ENCODE measurements at regions not wholly inside any gene's neighbourhood (a gene's known extent, or its start where the extent isn't known, plus 50 kb on each side); places are given as distances from the start of the nearest gene placed in this dataset.
"Not testable (repeated sequence)": the region's sequence is repeated elsewhere in the genome, so short reads cannot be mapped to it uniquely, and the experiment has no call there.

GRCh38 chr6:146917182-146917581, 287.0 kb upstream of the STXBP5 start:
- CTCF ChIA-PET: no interaction called here
- no peaks in the 10 kb centered on the region for H3K27me3 Mint-ChIP-seq
- no peaks in the 10 kb centered on the region for H3K36me3 Mint-ChIP-seq (ENCODE audit: low read depth)
- H3K9me3 Mint-ChIP-seq: no peaks in the 10 kb centered on the region
- no peak overlapping the region for H3K4me3 Mint-ChIP-seq
- POLR2A ChIA-PET: no interaction called here
- DNase-seq: no peak
- no peak overlapping the region for H3K27ac Mint-ChIP-seq
- peaks cover 15% of the 10 kb centered on the region for H3K4me1 Mint-ChIP-seq

DNA sequence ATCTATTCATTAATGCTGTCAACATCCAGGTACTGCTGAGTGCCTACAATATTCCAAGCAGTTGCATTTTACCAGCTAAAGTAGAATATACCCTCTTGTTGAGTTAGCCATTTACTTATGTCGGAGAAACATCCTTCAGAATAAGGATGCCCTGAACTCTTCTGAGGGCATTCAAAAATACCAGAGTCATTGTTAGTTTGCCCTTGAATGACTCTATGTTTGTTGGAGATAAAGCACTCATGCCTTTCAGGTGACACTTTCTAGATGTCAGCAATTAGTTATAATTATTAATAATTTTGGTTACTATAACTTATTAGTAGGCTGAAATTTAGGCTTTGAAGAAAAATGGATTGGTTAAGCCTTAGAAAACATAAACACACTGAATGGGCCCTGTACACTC, 286.2 kb upstream of the STXBP5 start:
- peaks cover 15% of the 10 kb centered on the region for H3K4me1 Mint-ChIP-seq
- H3K36me3 Mint-ChIP-seq (ENCODE audit: low read depth): no peaks in the 10 kb centered on the region
- H3K27ac Mint-ChIP-seq: no peak overlapping the region
- ChIA-PET POLR2A (no interaction called here), CTCF (no interaction called here)
- no peak overlapping the region for H3K4me3 Mint-ChIP-seq
- no peaks in the 10 kb centered on the region for H3K9me3 Mint-ChIP-seq
- H3K27me3 Mint-ChIP-seq: no peaks in the 10 kb centered on the region
- DNase-seq: no peak

- POLR2A ChIA-PET: no interaction called here
- Mint-ChIP-seq H3K9me3 (no peaks in the 10 kb centered on the region), H3K4me3 (no peak overlapping the region), H3K36me3 (ENCODE audit: low read depth) (no peaks in the 10 kb centered on the region), H3K27ac (no peak overlapping the region), H3K27me3 (no peaks in the 10 kb centered on the region), H3K4me1 (peaks cover 8% of the 10 kb centered on the region)
- no peak for DNase-seq
- CTCF ChIA-PET: no interaction called here
These were observed 285.2 kb upstream of the STXBP5 start for GRCh38 chr6:146919017-146919416.

DNA sequence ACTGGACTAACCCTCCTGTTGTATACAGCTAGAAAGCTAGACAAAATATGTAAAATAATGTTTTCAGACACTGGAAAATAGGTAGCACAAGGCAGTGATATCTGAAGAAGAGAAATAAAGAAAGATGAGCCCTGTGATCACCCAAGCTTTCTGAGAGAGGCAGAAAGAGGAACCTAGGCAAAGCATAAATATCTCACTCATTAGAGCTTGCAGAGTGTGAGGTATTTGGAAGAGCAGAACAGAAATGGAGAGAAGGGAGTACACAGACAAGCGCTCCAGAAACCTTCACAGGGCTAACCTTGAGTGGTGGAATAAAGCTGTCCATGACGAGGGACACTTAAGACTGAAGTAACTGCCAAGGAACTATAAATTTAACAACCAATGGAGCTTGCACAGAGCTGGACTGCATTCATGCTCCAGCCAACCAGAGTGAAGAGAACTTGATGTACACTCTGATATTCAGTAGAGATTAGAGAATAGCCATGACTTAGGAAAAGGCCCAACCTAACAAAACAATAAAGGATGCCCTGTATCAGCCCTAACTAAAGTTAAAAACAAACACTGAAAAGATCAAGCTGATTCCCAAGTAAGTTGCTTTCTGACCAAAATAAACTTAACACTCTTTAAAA, 280.9 kb upstream of the STXBP5 start:
- Mint-ChIP-seq H3K9me3 (no peaks in the 10 kb centered on the region), H3K36me3 (ENCODE audit: low read depth) (no peaks in the 10 kb centered on the region), H3K4me1 (no peaks in the 10 kb centered on the region), H3K27me3 (no peaks in the 10 kb centered on the region), H3K4me3 (no peak overlapping the region), H3K27ac (no peak overlapping the region)
- POLR2A ChIA-PET: no interaction called here
- CTCF ChIA-PET: no interaction called here
- no peak for DNase-seq

DNA sequence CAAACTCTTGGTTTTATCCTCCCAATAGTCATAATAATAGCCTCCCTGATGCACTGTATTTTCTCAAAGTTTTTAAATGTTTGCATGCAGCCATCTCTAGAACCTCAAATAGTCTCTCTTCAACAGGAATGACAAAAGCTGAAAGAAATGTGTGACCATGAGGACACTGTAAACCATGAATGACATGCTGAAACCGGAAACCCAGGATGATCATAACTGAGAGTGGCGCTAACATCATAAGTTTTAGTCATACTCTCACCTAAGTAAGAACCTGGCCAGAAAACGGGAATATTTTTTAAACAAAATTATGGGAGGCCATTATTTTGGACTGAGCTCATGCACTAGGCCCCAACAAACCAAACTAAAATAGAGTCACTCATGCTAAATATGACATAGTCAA, 278.4 kb upstream of the STXBP5 start:
- CTCF ChIA-PET: no interaction called here
- H3K4me1 Mint-ChIP-seq: no peaks in the 10 kb centered on the region

DNA sequence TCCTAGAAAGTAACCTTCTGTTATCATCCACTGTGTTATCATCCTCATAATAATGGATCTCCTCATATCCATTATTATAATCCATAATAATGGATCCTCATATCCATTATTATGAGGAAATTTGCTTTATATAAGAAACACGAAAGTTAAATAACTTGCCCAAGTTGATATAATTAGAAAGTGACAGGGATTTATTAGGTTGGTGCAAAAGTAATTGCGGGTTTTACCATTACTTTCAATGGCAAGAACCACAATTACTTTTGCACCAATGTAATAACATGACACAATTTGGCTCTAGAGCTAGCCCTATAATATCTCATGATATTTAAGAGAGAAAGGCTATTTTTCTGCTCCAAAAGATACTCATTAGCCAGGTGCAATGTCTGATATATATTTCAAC, 275.7 kb upstream of the STXBP5 start:
- no peak for DNase-seq
- Mint-ChIP-seq H3K4me3 (no peak overlapping the region), H3K36me3 (ENCODE audit: low read depth) (no peaks in the 10 kb centered on the region), H3K4me1 (no peaks in the 10 kb centered on the region), H3K27me3 (no peaks in the 10 kb centered on the region), H3K27ac (no peak overlapping the region), H3K9me3 (no peaks in the 10 kb centered on the region)
- POLR2A ChIA-PET: no interaction called here
- CTCF ChIA-PET: no interaction called here

More for the DNA sequence above, 278.4 kb upstream of the STXBP5 start:
- no peaks in the 10 kb centered on the region for H3K9me3 Mint-ChIP-seq
- no peaks in the 10 kb centered on the region for H3K27me3 Mint-ChIP-seq
- H3K27ac Mint-ChIP-seq: no peak overlapping the region
- no peaks in the 10 kb centered on the region for H3K36me3 Mint-ChIP-seq (ENCODE audit: low read depth)
- H3K4me3 Mint-ChIP-seq: no peak overlapping the region
- POLR2A ChIA-PET: no interaction called here
- DNase-seq: no peak

- no peaks in the 10 kb centered on the region for H3K4me1 Mint-ChIP-seq
- no peaks in the 10 kb centered on the region for H3K9me3 Mint-ChIP-seq
- CTCF ChIA-PET: no interaction called here
- POLR2A ChIA-PET: no interaction called here
- no peak overlapping the region for H3K4me3 Mint-ChIP-seq
- H3K27ac Mint-ChIP-seq: no peak overlapping the region
- no peaks in the 10 kb centered on the region for H3K27me3 Mint-ChIP-seq
- H3K36me3 Mint-ChIP-seq (ENCODE audit: low read depth): no peaks in the 10 kb centered on the region
- DNase-seq: no peak
These were observed 273.0 kb upstream of the STXBP5 start for GRCh38 chr6:146931214-146931613.

DNA sequence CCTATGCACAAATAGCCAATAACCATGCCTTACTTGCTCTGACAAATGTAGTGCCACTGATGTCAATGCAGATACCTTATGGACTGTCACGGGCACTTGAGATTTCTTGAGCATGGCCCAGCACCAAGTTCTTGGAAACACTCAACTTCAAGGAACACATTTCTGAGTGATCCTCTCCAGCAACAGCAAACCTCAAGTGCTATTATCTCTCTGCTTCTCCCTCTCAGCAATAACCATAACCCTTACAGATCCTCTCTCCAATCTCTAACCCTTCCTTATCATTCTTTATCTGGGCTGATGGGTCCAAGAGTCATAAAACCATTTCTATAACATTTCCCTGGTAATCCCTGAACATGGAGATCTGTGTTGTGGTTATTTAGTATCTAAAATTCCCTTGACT, 266.9 kb upstream of the STXBP5 start:
- H3K27ac Mint-ChIP-seq: no peak overlapping the region
- CTCF ChIA-PET: no interaction called here

GRCh38 chr6:146938266-146938665, 266.0 kb upstream of the STXBP5 start:
- H3K9me3 Mint-ChIP-seq: peaks cover 6% of the 10 kb centered on the region
- ChIA-PET POLR2A (no interaction called here), CTCF (no interaction called here)
- no peak for DNase-seq
- no peaks in the 10 kb centered on the region for H3K27me3 Mint-ChIP-seq
- H3K27ac Mint-ChIP-seq: no peak overlapping the region
- no peaks in the 10 kb centered on the region for H3K4me1 Mint-ChIP-seq
- H3K36me3 Mint-ChIP-seq (ENCODE audit: low read depth): no peaks in the 10 kb centered on the region
- H3K4me3 Mint-ChIP-seq: no peak overlapping the region

More for the DNA sequence above, 266.9 kb upstream of the STXBP5 start:
- Mint-ChIP-seq H3K4me3 (no peak overlapping the region), H3K27me3 (no peaks in the 10 kb centered on the region), H3K4me1 (no peaks in the 10 kb centered on the region), H3K36me3 (ENCODE audit: low read depth) (no peaks in the 10 kb centered on the region), H3K9me3 (peaks cover 5% of the 10 kb centered on the region)
- no peak for DNase-seq
- POLR2A ChIA-PET: no interaction called here

- H3K27me3 Mint-ChIP-seq; DNase-seq; POLR2A ChIA-PET; H3K4me3 Mint-ChIP-seq; CTCF ChIA-PET; H3K4me1 Mint-ChIP-seq; H3K36me3 Mint-ChIP-seq (ENCODE audit: low read depth); H3K27ac Mint-ChIP-seq: not testable (repeated sequence)
- H3K9me3 Mint-ChIP-seq: peaks cover 11% of the 10 kb centered on the region
These were observed 264.8 kb upstream of the STXBP5 start for GRCh38 chr6:146939456-146939855.

DNA sequence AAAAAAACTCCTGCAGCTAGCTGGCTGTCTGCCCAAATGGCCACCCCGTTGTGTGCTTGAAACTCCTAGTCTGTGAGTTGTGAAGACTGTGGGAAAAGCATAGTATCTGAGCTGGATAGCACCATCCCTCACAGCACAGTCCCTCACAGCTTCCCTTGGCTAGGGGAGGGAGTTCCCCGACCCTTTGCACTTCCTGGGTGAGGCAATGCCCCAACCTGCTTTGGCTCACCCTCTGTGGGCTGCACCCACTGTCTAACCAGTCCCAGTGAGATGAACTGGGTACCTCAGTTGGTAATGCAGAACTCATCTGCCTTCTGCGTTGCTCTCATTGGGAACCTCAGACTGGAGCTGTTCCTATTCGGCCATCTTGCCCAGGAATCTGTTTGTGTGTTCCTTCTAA, 260.6 kb upstream of the STXBP5 start:
- CTCF ChIA-PET: no interaction called here
- Mint-ChIP-seq H3K4me1 (peaks cover 2% of the 10 kb centered on the region), H3K27me3 (no peaks in the 10 kb centered on the region), H3K4me3 (no peak overlapping the region), H3K27ac (no peak overlapping the region), H3K36me3 (ENCODE audit: low read depth) (no peaks in the 10 kb centered on the region), H3K9me3 (peaks cover 11% of the 10 kb centered on the region)
- no peak for DNase-seq
- POLR2A ChIA-PET: no interaction called here

DNA sequence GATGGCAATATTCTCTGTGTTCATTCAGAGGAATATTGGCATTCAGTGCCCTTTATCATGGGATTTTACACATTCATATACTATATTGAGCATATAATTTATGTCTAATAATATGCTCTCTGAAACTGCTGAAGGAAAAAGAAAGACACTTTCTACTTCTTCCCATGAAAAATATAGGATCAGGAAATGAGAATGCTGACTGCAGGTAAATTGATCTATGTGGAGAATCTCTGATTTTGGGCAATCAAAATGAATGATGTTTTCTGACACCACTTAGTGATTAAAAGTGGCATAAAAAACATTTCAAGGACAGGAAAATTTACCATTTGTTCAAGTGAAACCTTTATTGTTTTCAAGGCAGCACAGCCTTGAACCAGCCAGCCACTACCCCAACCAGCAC, 260.1 kb upstream of the STXBP5 start:
- Mint-ChIP-seq H3K4me1 (peaks cover 2% of the 10 kb centered on the region), H3K27ac (no peak overlapping the region), H3K36me3 (ENCODE audit: low read depth) (no peaks in the 10 kb centered on the region), H3K27me3 (no peaks in the 10 kb centered on the region), H3K9me3 (peaks cover 11% of the 10 kb centered on the region), H3K4me3 (no peak overlapping the region)
- POLR2A ChIA-PET: no interaction called here
- DNase-seq: no peak
- CTCF ChIA-PET: no interaction called here

DNA sequence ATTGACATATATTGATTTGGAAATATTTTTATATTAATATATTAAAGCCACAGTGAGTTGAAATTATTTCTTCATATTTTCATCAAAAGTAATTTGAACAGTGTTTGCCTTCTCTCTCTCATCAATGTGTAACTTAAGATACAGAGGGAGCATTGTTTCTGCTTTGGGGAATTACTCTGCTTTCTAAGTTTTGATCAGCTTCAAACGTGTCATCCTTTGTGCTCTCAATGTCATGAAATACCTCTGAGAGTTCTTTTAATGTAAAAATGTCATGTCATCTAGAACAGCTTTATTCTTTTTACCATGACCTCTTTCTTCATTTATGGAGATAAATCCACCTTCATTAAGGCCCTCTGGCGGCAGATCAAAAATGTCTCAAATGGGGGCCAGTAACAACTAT, 259.4 kb upstream of the STXBP5 start:
- POLR2A ChIA-PET: no interaction called here
- peaks cover 3% of the 10 kb centered on the region for H3K4me1 Mint-ChIP-seq
- no peaks in the 10 kb centered on the region for H3K27me3 Mint-ChIP-seq
- no peak overlapping the region for H3K4me3 Mint-ChIP-seq
- CTCF ChIA-PET: no interaction called here
- H3K36me3 Mint-ChIP-seq (ENCODE audit: low read depth): no peaks in the 10 kb centered on the region
- DNase-seq: no peak
- peaks cover 11% of the 10 kb centered on the region for H3K9me3 Mint-ChIP-seq
- no peak overlapping the region for H3K27ac Mint-ChIP-seq

- no peaks in the 10 kb centered on the region for H3K27me3 Mint-ChIP-seq
- peaks cover 11% of the 10 kb centered on the region for H3K9me3 Mint-ChIP-seq
- H3K36me3 Mint-ChIP-seq (ENCODE audit: low read depth): no peaks in the 10 kb centered on the region
- POLR2A ChIA-PET: no interaction called here
- H3K27ac Mint-ChIP-seq: no peak overlapping the region
- CTCF ChIA-PET: no interaction called here
- no peak for DNase-seq
- no peak overlapping the region for H3K4me3 Mint-ChIP-seq
- H3K4me1 Mint-ChIP-seq: peaks cover 14% of the 10 kb centered on the region
These were observed 257.7 kb upstream of the STXBP5 start for GRCh38 chr6:146946559-146946958.
